ENCODE measurements at regions not wholly inside any gene's neighbourhood (a gene's known extent, or its start where the extent isn't known, plus 50 kb on each side); places are given as distances from the start of the nearest gene placed in this dataset.

- Mint-ChIP-seq H3K36me3 (ENCODE audit: low read depth) (no peaks in the 10 kb centered on the region), H3K9me3 (no peaks in the 10 kb centered on the region), H3K4me1 (no peaks in the 10 kb centered on the region), H3K27ac (no peak overlapping the region), H3K27me3 (no peaks in the 10 kb centered on the region), H3K4me3 (no peak overlapping the region)
- ATAC-seq (ENCODE audit: low read depth) (peak; percentile 40), DNase-seq (no peak)
- ChIA-PET POLR2A (no interaction called here), CTCF (no interaction called here)
- no peak for TF ChIP-seq CTCF (IDR thresholded peaks at IDR 0.05)
- intact Hi-C loops (cut with micrococcal nuclease): loop anchor here (2.0 kb wide), 1 partner anchor 435 kb away; no protein-coding TSS in a partner anchor
Observed at GRCh38 chr6:141677598-141678211, 455.0 kb upstream of the GJE1 start.

- intact Hi-C loops (cut with micrococcal nuclease): no loop called here
- H3K4me1 Mint-ChIP-seq: no peaks in the 10 kb centered on the region
- ATAC-seq (ENCODE audit: low read depth) (no peak), DNase-seq (no peak)
- no peak overlapping the region for H3K27ac Mint-ChIP-seq
- no peak overlapping the region for H3K4me3 Mint-ChIP-seq
- no peaks in the 10 kb centered on the region for H3K9me3 Mint-ChIP-seq
- no peaks in the 10 kb centered on the region for H3K36me3 Mint-ChIP-seq (ENCODE audit: low read depth)
- ChIA-PET CTCF (no interaction called here), POLR2A (no interaction called here)
- no peaks in the 10 kb centered on the region for H3K27me3 Mint-ChIP-seq
- TF ChIP-seq CTCF (IDR thresholded peaks at IDR 0.05): no peak
Observed at GRCh38 chr6:141675957-141676356, 456.8 kb upstream of the GJE1 start.

GRCh38 chr6:141669141-141669540 lies 463.6 kb upstream of the GJE1 start:
- ChIA-PET POLR2A (no interaction called here), CTCF (no interaction called here)
- Mint-ChIP-seq H3K4me3 (no peak overlapping the region), H3K4me1 (no peaks in the 10 kb centered on the region), H3K27ac (no peak overlapping the region), H3K27me3 (no peaks in the 10 kb centered on the region), H3K9me3 (no peaks in the 10 kb centered on the region), H3K36me3 (ENCODE audit: low read depth) (no peaks in the 10 kb centered on the region)
- TF ChIP-seq CTCF (IDR thresholded peaks at IDR 0.05): no peak
- DNase-seq: no peak
- intact Hi-C loops (cut with micrococcal nuclease): no loop called here
- ATAC-seq (ENCODE audit: low read depth): no peak

- Mint-ChIP-seq H3K4me1 (no peaks in the 10 kb centered on the region), H3K36me3 (ENCODE audit: low read depth) (no peaks in the 10 kb centered on the region), H3K27me3 (no peaks in the 10 kb centered on the region), H3K27ac (no peak overlapping the region), H3K9me3 (no peaks in the 10 kb centered on the region), H3K4me3 (no peak overlapping the region)
- CTCF ChIA-PET: no interaction called here
- POLR2A ChIA-PET: no interaction called here
- TF ChIP-seq CTCF (IDR thresholded peaks at IDR 0.05): no peak
- DNase-seq (no peak), ATAC-seq (ENCODE audit: low read depth) (no peak)
- intact Hi-C loops (cut with micrococcal nuclease): no loop called here
Observed at GRCh38 chr6:141667580-141668309, 465.0 kb upstream of the GJE1 start.

- Mint-ChIP-seq H3K27ac (no peak overlapping the region), H3K36me3 (ENCODE audit: low read depth) (no peaks in the 10 kb centered on the region), H3K4me1 (no peaks in the 10 kb centered on the region), H3K27me3 (no peaks in the 10 kb centered on the region), H3K4me3 (no peak overlapping the region), H3K9me3 (no peaks in the 10 kb centered on the region)
- TF ChIP-seq CTCF (IDR thresholded peaks at IDR 0.05): no peak
- DNase-seq (no peak), ATAC-seq (ENCODE audit: low read depth) (no peak)
- intact Hi-C loops (cut with micrococcal nuclease): no loop called here
- POLR2A ChIA-PET: no interaction called here
- CTCF ChIA-PET: no interaction called here
Observed at GRCh38 chr6:141666187-141666586, 466.5 kb upstream of the GJE1 start.
